ENCODE measurements at regions not wholly inside any gene's neighbourhood (a gene's known extent, or its start where the extent isn't known, plus 50 kb on each side); places are given as distances from the start of the nearest gene placed in this dataset.

DNA sequence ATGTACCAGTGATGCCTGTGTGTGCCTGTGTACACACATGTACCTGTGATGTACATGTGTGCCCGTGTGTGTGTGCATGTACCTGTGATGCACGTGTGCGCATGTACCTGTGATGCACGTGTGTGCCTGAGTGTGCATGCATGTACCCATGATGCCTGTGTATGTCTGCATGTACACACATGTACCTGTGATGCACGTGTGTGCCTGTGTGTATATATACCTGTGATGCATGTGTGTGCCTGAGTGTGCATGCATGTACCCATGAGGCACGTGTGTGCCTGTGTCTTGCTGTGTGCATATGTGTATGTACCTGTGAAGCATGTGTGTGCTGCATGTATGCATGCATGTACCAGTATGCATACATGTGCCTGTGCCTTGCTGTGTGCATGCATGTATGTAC is 419.0 kb downstream of the IRX2 start:
- TF ChIP-seq, protein P1, sequence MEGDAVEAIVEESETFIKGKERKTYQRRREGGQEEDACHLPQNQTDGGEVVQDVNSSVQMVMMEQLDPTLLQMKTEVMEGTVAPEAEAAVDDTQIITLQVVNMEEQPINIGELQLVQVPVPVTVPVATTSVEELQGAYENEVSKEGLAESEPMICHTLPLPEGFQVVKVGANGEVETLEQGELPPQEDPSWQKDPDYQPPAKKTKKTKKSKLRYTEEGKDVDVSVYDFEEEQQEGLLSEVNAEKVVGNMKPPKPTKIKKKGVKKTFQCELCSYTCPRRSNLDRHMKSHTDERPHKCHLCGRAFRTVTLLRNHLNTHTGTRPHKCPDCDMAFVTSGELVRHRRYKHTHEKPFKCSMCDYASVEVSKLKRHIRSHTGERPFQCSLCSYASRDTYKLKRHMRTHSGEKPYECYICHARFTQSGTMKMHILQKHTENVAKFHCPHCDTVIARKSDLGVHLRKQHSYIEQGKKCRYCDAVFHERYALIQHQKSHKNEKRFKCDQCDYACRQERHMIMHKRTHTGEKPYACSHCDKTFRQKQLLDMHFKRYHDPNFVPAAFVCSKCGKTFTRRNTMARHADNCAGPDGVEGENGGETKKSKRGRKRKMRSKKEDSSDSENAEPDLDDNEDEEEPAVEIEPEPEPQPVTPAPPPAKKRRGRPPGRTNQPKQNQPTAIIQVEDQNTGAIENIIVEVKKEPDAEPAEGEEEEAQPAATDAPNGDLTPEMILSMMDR (IDR thresholded peaks at IDR 0.05; ENCODE audit: borderline replicate concordance, extremely low read depth, low read length, poor library complexity, severe bottlenecking) = no peak
- TF ChIP-seq EZH2 (IDR thresholded peaks at IDR 0.05; ENCODE audit: borderline replicate concordance, low read depth, low read length, severe bottlenecking) = no peak

Data from DND-41 (cell line).